DMS79 (cell line): ENCODE measurements at regions not wholly inside any gene's neighbourhood (a gene's known extent, or its start where the extent isn't known, plus 50 kb on each side); places are given as distances from the start of the nearest gene placed in this dataset.
"Not testable (repeated sequence)": the region's sequence is repeated elsewhere in the genome, so short reads cannot be mapped to it uniquely, and the experiment has no call there.

Experiments used
- DNase-seq: peaks from one replicate; lab custom pipeline; 2025; lab: John Stamatoyannopoulos, UW

DNA sequence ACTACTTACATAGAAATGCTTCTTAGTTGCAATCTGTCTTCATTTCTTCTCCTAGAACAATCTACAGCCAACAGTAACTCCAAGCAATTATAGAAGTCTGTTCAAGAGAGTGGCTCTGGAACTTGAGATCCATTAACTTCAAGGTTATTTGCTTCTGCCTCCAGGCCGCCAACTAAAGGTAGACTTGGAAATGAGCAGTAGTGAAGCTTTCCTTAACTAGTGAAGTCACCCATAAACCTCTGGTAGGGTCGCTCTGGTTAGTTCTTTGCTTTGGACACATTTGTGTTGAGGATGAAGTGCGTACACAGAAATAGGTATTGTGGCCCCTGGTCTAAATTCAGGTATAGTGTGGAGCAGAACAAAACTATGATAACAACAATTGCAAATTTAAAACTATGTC lies 809.9 kb upstream of the RGS18 start:
- no peak for DNase-seq

DNA sequence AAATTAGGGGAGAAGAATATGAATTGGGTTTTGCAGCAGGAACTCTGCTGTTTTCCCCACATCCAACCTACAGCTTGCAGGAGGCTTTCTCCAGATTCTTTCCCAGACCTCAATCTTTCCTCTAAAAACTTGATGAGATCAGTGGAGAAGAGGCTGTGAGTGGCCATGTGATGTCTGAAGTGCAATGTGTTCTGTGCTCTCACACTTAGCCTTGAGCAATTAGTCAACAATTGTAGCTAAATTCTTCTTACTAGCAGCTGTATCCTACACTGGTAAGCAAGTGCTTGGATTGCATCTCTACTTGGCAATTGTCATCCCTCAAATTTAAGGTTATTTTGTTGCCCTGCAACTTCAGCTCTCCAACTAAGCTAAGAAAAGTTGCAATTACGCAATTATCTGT lies 807.3 kb upstream of the RGS18 start:
- peak; percentile 6 for DNase-seq

DNA sequence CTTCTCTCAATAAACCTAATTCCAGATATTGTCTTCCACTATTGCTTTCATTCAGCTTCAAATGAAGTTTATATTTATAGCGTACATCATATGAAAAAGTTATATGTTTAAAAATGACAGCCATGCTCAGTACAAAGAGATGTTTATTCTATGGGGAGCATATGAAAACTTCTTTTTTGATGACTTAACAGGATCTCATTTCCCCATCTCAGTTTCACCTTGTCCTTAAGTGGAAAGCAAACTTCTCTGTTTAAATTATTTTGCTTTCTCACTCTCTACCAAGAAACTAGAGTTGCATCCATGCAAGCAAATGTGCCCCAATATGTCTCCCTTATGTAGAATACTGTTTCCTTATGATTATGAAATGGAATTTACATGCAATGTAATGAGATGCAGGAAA lies 799.5 kb upstream of the RGS18 start:
- no peak for DNase-seq

DNA sequence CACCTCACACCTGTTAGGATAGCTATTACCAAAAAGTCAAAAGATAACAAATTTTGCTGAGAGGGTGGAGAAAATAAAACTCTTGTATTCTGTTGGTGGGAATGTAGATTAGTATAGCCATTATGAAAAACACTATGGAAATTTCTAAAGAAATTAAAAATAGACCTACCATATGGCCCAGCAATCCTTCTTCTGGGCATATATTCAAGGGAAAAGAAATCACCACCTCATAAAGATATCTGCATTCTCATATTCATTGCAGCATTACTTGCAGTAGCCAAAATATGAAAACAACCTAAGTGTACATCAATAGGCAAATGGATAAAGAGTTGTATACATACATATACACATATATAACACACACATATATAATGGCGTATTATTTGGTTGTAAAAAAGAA lies 791.6 kb upstream of the RGS18 start:
- DNase-seq = no peak

DNA sequence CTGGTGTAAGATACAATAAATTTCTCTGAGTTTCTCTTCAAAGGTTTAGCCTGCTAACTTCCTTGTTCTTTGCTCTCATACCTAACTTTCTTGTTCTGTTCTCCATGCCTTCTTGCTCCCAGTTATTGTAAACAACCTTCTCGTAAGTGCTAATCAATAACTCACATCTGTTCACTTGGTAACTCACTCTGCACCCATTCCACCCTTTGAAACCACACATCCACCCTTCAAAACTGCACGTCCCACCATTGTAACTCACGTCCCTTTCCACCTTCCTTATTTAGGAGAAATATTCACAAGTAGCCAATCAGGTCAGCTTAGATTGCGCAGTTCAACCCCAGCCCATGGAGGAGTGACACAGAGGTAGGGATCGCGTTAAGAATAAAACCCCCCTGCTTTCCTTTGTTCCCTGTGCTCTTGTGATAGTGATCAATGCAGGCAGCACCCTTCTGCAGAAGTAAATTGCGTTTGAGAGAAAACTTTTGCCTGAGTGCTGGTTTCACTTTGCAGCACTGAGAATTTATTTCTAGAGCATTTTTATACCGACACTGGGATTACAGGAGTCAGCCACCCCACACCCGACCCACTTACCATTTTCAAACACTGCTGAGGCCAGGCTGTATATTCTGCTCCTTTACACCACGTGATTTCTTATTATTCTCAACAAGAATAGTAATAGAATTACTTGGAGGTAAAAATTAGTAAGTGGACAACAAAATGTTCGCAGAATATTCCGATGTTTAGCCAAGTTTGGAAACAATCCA lies 789.2 kb upstream of the RGS18 start:
- no peak for DNase-seq

DNA sequence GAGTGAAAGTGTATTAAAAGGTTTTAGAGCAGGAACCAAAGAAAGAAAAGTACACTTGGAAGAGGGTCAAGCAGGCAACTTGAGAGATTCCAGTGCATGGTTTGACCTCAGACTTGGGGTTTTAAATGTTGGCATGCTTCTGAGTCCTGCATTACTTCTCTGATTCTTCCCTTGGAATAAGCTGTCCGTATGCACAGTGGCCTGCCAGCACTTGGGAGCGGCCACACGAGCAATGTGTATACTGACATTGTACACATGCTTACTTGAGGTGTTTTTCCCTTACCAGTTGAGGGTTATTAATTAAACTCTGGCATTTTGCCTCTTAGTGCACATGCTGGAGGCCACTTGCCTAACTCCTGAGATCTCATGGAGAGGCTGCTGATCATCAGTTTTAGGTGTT lies 786.6 kb upstream of the RGS18 start:
- no peak for DNase-seq

DNA sequence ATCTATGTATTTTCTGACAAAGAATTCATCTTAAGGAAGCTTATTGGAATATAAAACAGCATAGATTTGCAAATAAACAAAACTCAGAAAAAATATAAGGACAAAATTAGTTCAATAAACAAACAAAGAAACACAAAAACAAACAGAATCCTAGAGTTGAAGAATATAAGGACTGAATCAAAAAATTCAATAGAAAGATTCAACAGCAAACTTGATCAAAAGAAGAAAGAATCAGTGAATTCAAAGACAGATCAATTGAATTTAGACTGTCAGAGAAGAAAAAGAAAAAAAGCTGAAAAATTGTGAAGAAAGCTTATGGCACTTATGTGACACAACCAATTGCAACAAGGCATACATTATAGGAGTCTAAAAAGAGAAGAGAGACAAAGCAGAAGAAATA lies 770.0 kb upstream of the RGS18 start:
- DNase-seq = no peak

DNA sequence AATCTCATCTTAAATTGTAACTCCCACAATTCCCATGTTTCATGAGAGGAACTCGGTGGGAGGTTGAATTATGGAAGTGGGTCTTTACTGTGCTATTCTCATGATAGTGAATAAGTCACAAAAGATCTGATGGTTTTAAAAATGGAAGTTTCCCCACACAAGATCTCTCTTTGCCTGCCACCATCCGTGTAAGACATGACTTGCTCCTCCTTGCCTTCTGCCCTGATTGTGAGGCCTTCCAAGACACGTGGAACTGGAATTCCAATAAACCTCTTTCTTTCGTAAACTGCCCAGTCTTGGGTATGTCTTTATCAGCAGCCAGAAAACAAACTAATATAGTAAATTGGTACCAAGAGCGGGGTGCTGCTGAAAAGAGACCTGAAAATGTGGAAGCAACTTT lies 761.6 kb upstream of the RGS18 start:
- DNase-seq = no peak

DNA sequence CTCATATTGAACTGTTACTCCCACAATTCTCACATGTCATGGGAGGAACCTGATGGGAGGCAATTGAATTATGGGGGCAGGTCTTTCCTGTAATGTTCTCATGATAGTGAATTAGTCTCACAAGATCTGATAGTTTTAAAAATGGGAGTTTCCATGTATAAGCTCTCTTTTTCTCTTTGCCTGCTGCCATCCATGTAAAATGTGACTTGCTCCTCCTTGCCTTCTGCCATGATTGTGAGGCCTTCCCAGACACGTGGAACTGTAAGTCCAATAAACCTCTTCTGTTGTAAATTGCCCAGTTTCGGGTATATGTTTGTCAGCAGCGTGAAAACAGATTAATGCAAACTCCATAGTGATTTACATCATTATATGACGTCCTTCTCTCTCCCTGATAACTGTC lies 759.7 kb upstream of the RGS18 start:
- DNase-seq = no peak

DNA sequence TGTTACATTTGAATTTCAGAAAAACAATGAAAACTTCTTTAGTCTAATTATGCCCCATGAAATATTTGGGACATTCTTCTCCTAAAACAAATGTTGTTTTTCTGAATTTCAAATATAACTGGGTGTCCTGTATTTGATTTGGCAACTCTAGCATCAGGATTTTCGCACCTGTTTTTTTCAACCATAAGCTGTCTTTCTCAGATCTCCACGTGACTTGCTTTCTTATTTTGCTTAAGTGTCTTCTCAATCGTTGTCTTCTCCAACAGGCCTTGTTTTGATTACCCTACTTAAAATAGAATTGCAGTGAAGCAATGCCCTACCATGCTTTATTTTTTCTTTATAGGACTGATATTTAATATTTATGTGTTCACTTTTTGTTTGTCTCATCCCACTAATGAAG lies 752.8 kb upstream of the RGS18 start:
- no peak for DNase-seq

DNA sequence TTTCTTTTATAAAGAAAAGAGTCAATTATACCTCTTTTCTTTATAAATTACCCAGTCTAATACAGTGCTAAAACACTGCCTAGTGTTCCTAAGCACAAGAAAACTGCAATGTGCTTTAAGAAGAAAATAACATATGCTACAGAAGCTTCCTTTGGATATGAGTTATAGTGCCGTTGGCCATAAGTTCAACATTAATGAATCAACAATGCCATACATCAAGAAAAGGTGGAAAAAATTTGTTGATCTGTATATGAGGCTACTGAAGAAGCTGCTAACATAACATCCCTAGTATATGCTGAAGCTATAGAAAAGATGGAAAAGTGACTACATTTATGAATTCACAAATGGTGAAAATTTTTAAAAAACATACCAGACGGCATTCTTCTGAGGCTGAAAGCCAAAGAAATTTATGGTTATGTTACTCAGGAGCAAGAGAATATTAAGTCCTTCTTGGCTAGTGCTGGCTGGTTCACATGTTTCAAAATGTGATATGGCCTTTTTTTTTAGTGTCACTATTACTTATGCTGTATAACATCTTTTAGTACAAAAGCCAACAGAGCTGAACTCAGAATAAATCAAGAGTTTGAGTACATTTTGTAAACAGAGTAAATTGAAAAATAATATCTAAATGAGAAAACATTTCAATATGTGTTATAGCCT lies 743.2 kb upstream of the RGS18 start:
- no peak for DNase-seq

DNA sequence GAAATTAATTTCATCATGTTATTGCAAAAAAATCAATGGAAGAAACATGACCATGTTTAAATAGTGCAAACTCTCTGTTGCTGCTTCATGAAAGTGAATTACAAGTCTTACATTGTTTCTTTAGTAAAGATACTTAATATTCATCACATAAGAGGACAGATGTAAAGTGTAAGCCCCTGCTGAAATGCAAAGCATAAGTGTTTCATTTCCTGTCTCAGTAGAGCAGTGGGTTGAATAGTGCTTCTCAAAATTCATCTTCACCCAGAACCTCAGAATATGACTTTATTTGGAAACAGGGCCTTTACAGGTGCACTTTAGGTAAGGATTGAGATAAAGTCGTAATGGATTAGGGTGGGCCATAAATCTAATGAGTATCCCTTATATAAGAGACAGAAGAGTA lies 738.4 kb upstream of the RGS18 start:
- no peak for DNase-seq

DNA sequence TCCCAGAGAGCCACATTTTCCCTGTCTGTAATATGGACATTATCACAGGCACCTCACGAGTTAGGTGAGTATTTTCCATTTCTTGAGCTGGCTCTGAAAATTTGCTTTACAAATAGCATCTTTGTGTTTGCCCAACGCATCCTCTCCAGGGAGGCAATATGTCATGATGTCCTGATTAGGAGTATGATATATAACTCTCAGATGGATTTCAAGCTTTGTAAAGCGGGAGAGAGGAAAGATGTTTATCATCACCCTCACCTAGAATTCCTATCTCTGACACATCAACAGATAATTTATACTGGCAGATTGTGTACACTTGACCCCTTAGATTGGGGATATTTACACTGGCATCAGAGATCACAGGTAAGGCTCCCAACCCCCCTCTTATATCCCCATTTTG lies 730.7 kb upstream of the RGS18 start:
- no peak for DNase-seq

DNA sequence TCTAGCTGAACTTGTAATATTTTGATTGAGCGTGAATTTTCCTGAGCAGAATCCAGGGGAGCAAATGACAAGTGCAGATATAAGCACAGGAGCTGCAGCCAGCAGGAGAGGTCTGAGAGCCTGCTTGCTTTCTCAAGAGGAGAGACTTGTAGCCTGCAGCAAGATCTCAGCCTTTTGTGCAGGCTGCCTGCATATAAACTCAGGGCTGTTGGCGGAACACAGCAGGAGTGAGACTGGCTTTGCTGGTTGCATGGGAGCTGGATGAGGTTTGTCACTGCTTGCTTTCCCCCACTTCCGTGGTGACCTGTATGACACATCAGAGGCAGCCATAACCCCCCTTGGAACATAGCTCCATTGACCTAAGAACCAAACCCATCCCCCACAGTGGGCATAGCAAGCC lies 725.4 kb upstream of the RGS18 start:
- no peak for DNase-seq

DNA sequence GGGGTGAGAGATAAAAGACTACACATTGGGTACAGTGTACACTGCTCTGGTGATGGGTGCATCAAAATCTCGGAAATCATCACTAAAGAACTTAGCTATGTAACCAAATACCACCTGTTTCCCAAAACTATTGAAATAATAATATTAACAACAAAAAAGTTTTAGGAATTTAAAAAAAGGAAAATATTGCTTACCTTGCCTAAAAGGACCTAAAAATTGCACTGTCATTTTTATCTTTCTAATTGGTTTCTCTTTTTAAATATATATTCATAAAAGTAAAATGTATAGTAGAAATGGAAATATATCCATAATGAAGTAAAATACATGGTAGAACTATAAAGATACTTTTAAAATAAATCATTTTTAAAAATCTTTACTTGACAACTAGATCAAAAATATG lies 719.3 kb upstream of the RGS18 start:
- DNase-seq = no peak

DNA sequence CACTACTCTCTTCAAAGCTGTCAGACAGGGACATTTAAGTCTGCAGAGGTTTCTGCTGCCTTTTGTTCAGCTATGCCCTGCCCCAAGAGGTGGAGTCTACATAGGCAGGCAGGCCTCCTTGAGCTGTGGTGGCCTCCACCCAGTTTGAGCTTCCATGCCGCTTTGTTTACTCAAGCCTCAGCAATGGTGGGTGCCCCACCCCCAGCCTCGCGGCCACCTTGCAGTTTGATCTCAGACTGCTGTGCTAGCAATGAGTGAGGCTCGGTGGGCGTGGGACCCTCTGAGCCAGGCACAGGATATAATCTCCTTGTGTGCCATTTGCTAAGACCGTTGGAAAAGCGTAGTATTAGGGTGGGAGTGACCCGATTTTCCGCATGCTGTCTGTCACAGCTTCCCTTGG lies 710.0 kb upstream of the RGS18 start:
- DNase-seq = not testable (repeated sequence)

DNA sequence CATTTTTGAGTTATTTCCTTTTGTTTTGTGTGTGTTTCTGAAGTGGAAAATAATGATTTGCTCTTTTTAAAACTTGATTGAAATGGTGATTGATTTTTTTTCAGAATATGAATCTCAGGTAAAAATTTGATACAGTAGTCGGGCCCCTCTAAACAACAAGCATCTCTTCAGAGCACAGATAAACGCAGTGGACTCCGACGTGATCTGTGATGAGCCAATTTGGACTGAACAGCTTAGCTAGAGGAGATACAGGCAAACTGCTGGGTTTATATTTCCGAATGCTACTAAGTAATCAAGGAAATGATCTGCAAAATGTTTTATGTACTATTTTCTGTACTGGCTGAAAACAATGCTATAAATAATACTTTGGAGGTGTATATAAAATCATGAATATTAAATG lies 705.7 kb upstream of the RGS18 start:
- no peak for DNase-seq

DNA sequence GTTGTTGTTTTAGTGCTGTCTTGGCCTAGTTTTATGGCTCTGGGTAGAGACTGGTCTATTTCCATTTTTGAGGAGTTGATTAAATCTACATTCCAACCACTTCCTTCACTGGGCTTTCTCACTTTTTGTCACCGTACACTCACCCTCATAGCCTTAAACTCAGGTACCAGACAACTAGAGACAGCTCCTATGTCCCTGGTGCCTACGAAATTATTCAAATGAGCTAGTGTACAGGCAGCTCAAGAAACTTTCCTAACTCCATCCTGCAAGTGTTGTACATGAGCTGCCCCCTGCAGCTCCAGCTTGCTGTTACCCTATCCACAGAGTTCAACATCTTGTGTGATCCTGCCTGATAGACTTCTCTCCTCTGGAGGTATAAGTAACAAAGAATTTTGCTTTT lies 704.8 kb upstream of the RGS18 start:
- DNase-seq = no peak

DNA sequence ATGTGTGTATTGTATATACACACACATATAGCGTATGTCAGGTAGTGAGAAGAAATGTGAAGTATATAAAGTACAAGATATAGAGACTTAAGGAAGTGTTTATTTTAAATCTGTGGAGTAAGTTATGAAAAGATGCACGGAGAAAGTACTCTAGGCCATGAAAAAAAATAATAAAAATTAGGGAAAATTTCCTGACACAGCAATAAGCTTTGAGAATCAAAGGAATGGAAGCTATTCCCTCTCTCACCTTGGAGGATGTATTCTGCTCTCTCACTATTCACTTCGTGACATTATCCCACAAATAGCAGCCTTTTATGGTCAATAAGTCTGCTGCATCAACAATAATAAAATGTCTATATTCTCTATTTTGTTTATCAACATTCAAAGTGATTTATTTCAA lies 700.4 kb upstream of the RGS18 start:
- no peak for DNase-seq

DNA sequence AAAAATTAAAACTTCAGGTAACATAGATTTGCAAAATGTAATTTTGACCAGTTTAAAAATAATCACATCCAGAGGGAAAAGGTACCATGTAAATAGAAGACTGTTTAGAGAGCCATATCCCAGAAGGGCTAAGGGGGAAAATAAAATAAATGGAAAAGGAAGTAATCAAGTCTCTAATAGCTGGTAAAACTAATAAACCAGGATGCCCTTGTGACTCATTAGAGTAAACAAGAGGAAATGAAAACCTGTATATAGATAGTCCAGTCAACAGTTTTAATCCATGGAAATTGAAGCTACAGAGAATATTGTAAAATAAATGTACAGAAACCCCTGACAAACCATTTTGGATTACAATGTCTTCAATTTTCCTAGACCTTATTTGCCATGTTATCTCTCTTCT lies 698.0 kb upstream of the RGS18 start:
- no peak for DNase-seq

DNA sequence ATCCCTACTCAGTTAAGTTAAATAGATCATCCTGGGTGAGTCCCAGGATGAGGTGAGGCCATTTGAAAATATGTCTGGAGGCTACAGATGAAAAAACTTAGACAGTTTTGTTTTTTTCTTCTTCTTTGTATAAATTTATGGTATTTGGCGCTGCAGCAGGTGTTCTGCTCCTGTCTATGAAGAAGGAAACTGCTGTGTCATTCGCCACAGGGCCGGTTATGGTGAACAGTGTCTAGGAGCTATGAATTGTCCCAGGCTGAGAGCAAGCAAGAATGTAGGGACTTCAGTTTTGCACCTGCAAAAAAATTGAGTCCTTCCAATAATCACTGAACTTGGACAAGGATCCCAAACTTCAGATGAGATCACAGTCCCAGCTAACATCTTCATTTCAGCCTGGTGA lies 674.3 kb upstream of the RGS18 start:
- DNase-seq = no peak

DNA sequence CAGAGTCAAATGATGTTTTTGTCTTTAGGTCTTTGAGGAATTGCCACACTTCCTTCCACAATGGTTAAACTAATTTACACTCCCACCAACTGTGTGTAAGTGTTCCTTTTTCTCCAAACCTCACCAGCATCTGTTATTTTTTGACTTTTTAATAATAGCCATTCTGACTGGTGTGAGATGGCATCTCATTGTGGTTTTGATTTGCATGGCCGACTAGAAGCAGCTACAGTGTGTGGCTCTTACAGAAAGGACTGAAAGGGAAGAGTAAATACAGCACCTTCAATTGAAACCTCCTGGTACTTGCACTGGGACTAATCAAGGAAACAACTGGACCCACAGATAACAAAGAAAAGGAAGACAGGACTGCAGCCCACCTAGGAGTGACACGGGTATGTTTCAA lies 668.0 kb upstream of the RGS18 start:
- no peak for DNase-seq

DNA sequence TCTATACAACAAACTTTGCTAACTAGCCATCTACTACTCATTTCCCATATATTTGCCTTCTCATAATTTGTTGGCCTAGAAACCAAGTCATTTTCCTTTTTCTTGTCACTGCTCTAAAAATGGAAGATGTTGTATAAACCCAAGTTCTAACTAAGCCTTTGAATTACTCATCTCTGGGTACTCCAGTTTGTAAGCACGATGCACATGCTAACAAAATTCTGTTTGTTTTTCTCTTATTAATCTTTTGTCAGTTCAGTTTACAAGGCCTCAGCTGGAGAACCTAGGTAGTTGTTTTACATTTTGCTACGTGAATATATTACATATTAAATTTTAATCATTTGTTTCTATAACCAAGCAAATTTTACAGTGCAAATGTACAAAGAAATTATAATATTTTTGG lies 663.2 kb upstream of the RGS18 start:
- no peak for DNase-seq

DNA sequence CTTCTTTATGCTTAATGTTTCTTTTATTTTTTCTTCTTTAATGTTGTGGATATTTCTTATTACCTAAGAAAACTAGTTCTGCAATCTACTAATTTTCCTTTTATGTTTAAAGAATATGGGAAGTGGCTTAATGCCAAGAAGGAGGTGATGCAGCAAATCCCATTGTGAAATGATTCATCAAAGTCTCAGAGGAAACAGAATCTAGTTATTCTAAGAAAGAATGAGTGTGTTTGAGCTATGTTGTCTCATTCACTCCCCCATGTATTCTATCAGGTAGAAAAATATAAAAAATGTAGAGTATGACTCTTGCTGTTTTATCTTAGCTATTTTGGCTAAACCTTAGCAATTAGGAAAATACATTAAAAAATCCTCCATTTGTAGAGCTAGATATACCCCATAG lies 659.9 kb upstream of the RGS18 start:
- no peak for DNase-seq
